GM18508 (cell line): ENCODE measurements at regions not wholly inside any gene's neighbourhood (a gene's known extent, or its start where the extent isn't known, plus 50 kb on each side); places are given as distances from the start of the nearest gene placed in this dataset.

Experiments
- ATAC-seq: cut with Tn5 transposase; IDR thresholded peaks from one replicate; pipeline ENCODE4 v1.9.1; 2021; ENCODE audit warnings: moderate number of reproducible peaks; ENCODE audit not compliant: insufficient read depth, unreplicated experiment

DNA sequence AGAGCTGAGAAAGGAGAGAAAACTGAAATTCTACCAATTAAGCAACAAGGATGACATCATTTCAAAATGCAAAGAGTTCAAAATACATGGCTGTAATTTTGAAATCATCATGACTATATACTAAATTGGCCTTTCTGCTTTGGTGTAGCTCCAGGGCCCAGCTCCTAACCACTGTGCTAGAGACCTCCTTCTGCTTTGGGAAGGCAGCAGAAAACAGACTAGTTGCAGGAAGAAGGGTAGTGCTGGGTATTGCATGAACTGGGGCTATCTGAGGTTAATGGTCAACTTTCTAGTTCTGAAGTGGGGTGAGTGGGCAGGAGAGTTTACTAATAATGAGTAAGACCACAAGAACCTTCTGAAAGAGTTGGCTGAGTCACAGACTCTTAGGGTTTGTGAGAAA is 66.2 kb downstream of the PTGER2 start:
- peak; percentile 98 for ATAC-seq
